ENCODE measurements at regions not wholly inside any gene's neighbourhood (a gene's known extent, or its start where the extent isn't known, plus 50 kb on each side); places are given as distances from the start of the nearest gene placed in this dataset.

GRCh38 chrX:5155301-5155700 lies 1073.4 kb downstream of the NLGN4X start:
- Histone ChIP-seq H3K27me3 (ENCODE audit: control insufficient read depth, insufficient read depth, low read length) (no peaks in the 10 kb centered on the region), H3K4me3 (ENCODE audit: low read depth, low read length) (no peak overlapping the region), H3K9me3 (ENCODE audit: control insufficient read depth in 2 of 2, low read length in 2 of 2) (no peaks in the 10 kb centered on the region), H3K4me1 (ENCODE audit: control insufficient read depth, insufficient read depth, low read length, poor library complexity, severe bottlenecking) (no peaks in the 10 kb centered on the region), H3K36me3 (ENCODE audit: control insufficient read depth, insufficient read depth, low read length) (no peaks in the 10 kb centered on the region), H3K27ac (ENCODE audit: insufficient read depth, low read length, poor library complexity, severe bottlenecking) (no peak overlapping the region)
- no peaks in the 10 kb centered on the region for H3K27me3 Mint-ChIP-seq
- no peak for ATAC-seq (ENCODE audit: low read depth in 2 of 2)
- no peaks in the 10 kb centered on the region for H3K36me3 Mint-ChIP-seq
- peaks cover 0 to 10% (median 0%) of the 10 kb centered on the region in 7 donors for H3K9me3 Mint-ChIP-seq
- no peak for DNase-seq
- H3K27ac Mint-ChIP-seq = no peak overlapping the region
- no peaks in the 10 kb centered on the region for H3K4me1 Mint-ChIP-seq
- H3K4me3 Mint-ChIP-seq = no peak overlapping the region

GRCh38 chrX:5145957-5146356 lies 1082.7 kb downstream of the NLGN4X start:
- Histone ChIP-seq H3K36me3 (ENCODE audit: control insufficient read depth, insufficient read depth, low read length) (no peaks in the 10 kb centered on the region), H3K27me3 (ENCODE audit: control insufficient read depth, insufficient read depth, low read length) (no peaks in the 10 kb centered on the region), H3K4me1 (ENCODE audit: control insufficient read depth, insufficient read depth, low read length, poor library complexity, severe bottlenecking) (no peaks in the 10 kb centered on the region), H3K4me3 (ENCODE audit: low read depth, low read length) (no peak overlapping the region), H3K9me3 (ENCODE audit: control insufficient read depth in 2 of 2, low read length in 2 of 2) (no peaks in the 10 kb centered on the region), H3K27ac (ENCODE audit: insufficient read depth, low read length, poor library complexity, severe bottlenecking) (no peak overlapping the region)
- Mint-ChIP-seq H3K27ac (no peak overlapping the region), H3K4me1 (no peaks in the 10 kb centered on the region), H3K9me3 (peaks cover 3 to 15% (median 6%) of the 10 kb centered on the region in 7 donors), H3K4me3 (no peak overlapping the region), H3K27me3 (no peaks in the 10 kb centered on the region), H3K36me3 (no peaks in the 10 kb centered on the region)
- ATAC-seq (ENCODE audit: low read depth in 2 of 2) = no peak
- no peak for DNase-seq

DNA sequence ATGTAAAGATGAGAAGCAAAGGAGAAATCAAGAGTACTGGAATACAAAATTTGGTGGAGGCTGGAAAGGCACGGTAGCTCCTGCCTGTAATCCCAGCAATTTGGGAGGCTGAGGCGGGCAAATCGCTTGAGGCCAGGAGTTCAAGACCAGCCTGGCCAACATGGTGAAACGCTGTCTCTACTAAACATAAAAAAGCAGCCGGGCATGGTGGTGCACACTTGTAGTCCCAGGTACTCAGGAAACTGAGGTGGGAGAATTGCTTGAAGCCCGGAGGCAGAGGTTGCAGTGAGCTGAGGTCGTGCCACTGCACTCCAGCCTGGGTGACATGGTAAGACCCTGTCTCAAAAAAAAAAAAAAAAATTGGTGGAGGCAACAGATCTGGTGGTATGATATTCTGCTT lies 1086.0 kb downstream of the NLGN4X start:
- DNase-seq = no peak
- H3K27ac Mint-ChIP-seq = no peak overlapping the region
- H3K27me3 ChIP-seq (ENCODE audit: control insufficient read depth, insufficient read depth, low read length) = no peaks in the 10 kb centered on the region
- H3K9me3 ChIP-seq (ENCODE audit: control insufficient read depth in 2 of 2, low read length in 2 of 2) = no peaks in the 10 kb centered on the region
- peaks cover 0 to 7% (median 4%) of the 10 kb centered on the region in 7 donors for H3K9me3 Mint-ChIP-seq
- no peak overlapping the region for H3K4me3 ChIP-seq (ENCODE audit: low read depth, low read length)
- no peaks in the 10 kb centered on the region for H3K36me3 ChIP-seq (ENCODE audit: control insufficient read depth, insufficient read depth, low read length)
- no peaks in the 10 kb centered on the region for H3K4me1 ChIP-seq (ENCODE audit: control insufficient read depth, insufficient read depth, low read length, poor library complexity, severe bottlenecking)
- no peaks in the 10 kb centered on the region for H3K36me3 Mint-ChIP-seq
- H3K27me3 Mint-ChIP-seq = no peaks in the 10 kb centered on the region
- H3K4me1 Mint-ChIP-seq = no peaks in the 10 kb centered on the region
- H3K4me3 Mint-ChIP-seq = no peak overlapping the region
- no peak for ATAC-seq (ENCODE audit: low read depth in 2 of 2)
- no peak overlapping the region for H3K27ac ChIP-seq (ENCODE audit: insufficient read depth, low read length, poor library complexity, severe bottlenecking)

DNA sequence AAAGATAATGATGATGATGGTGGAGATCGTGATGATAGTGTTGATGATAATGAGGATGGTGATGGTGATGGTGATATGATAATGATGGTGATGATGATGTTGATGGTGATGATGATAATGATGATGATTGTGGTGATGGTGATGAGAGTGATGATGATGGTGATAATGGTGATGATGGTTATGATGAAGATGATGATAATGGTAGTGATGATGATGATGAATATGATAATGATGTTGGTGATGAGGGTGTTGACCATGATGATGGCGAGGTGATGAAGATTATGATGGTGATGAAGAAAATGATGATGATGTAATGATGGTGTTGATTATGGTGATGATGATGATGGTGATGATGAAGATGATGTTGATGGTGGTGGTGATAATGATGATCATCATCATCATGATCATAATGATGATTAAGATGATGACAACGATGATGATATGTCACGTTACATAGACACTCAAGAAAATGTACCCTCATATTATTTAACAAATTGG lies 1106.4 kb downstream of the NLGN4X start:
- Mint-ChIP-seq H3K4me3 (no peak overlapping the region), H3K36me3 (no peaks in the 10 kb centered on the region), H3K9me3 (peaks cover 0 to 7% (median 2%) of the 10 kb centered on the region in 7 donors), H3K4me1 (no peaks in the 10 kb centered on the region), H3K27me3 (no peaks in the 10 kb centered on the region), H3K27ac (no peak overlapping the region)
- no peaks in the 10 kb centered on the region for H3K9me3 ChIP-seq (ENCODE audit: control insufficient read depth in 2 of 2, low read length in 2 of 2)
- no peaks in the 10 kb centered on the region for H3K4me1 ChIP-seq (ENCODE audit: control insufficient read depth, insufficient read depth, low read length, poor library complexity, severe bottlenecking)
- no peak for DNase-seq
- H3K4me3 ChIP-seq (ENCODE audit: low read depth, low read length) = no peak overlapping the region
- ATAC-seq (ENCODE audit: low read depth in 2 of 2) = no peak
- no peaks in the 10 kb centered on the region for H3K27me3 ChIP-seq (ENCODE audit: control insufficient read depth, insufficient read depth, low read length)
- H3K27ac ChIP-seq (ENCODE audit: insufficient read depth, low read length, poor library complexity, severe bottlenecking) = no peak overlapping the region
- H3K36me3 ChIP-seq (ENCODE audit: control insufficient read depth, insufficient read depth, low read length) = no peaks in the 10 kb centered on the region

DNA sequence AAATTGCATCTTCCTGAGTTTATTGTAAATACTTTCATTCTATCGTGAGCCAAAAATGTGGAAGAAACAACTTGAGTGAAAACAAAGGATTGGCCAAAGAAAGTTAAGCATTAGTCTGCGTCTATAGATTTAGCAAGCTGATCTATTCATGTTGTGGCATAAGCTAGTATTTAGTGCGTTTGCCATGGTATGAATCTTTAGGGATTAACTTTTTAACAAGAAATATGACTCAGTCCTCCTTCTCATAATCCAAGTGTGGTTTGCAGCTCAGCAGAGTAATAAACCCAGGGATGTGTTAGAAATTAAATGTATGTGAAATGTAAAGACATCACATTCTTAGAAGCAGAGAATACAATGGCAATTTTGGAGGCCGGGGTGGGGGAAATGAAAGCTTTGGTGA lies 1110.9 kb downstream of the NLGN4X start:
- Mint-ChIP-seq H3K27me3 (no peaks in the 10 kb centered on the region), H3K4me3 (no peak overlapping the region), H3K9me3 (peaks cover 0 to 21% (median 2%) of the 10 kb centered on the region in 7 donors), H3K27ac (no peak overlapping the region), H3K4me1 (no peaks in the 10 kb centered on the region), H3K36me3 (no peaks in the 10 kb centered on the region)
- ATAC-seq (ENCODE audit: low read depth in 2 of 2) (no peak), DNase-seq (no peak)
- Histone ChIP-seq H3K27ac (ENCODE audit: insufficient read depth, low read length, poor library complexity, severe bottlenecking) (no peak overlapping the region), H3K27me3 (ENCODE audit: control insufficient read depth, insufficient read depth, low read length) (no peaks in the 10 kb centered on the region), H3K4me3 (ENCODE audit: low read depth, low read length) (no peak overlapping the region), H3K9me3 (ENCODE audit: control insufficient read depth in 2 of 2, low read length in 2 of 2) (peaks cover 0 to 2% of the 10 kb centered on the region in 2 experiments), H3K4me1 (ENCODE audit: control insufficient read depth, insufficient read depth, low read length, poor library complexity, severe bottlenecking) (no peaks in the 10 kb centered on the region), H3K36me3 (ENCODE audit: control insufficient read depth, insufficient read depth, low read length) (no peaks in the 10 kb centered on the region)

DNA sequence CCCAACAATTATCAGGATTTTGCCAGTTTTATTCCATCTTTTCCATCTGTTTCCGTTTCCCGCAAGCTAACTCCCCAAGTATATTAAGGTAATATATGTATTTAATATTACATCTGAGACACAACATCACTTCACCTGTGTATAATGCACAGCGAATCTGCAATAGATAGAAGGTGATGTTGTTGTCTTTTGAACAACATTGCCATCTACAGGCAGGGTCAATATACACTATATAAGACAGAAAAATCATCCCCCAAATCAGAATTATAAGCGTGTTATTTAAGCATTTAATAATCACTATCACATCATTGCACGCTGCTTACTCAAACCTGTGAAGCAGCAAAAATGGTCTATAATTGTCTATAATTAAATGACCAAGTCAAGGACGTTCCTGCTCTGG lies 1115.5 kb downstream of the NLGN4X start:
- Mint-ChIP-seq H3K27me3 (no peaks in the 10 kb centered on the region), H3K4me3 (no peak overlapping the region), H3K9me3 (peaks cover 0 to 24% (median 2%) of the 10 kb centered on the region in 7 donors), H3K36me3 (no peaks in the 10 kb centered on the region), H3K27ac (no peak overlapping the region), H3K4me1 (no peaks in the 10 kb centered on the region)
- H3K9me3 ChIP-seq (ENCODE audit: control insufficient read depth in 2 of 2, low read length in 2 of 2) = peaks cover 0 to 2% of the 10 kb centered on the region in 2 experiments
- H3K27me3 ChIP-seq (ENCODE audit: control insufficient read depth, insufficient read depth, low read length) = no peaks in the 10 kb centered on the region
- no peaks in the 10 kb centered on the region for H3K36me3 ChIP-seq (ENCODE audit: control insufficient read depth, insufficient read depth, low read length)
- no peak overlapping the region for H3K27ac ChIP-seq (ENCODE audit: insufficient read depth, low read length, poor library complexity, severe bottlenecking)
- H3K4me1 ChIP-seq (ENCODE audit: control insufficient read depth, insufficient read depth, low read length, poor library complexity, severe bottlenecking) = no peaks in the 10 kb centered on the region
- ATAC-seq (ENCODE audit: low read depth in 2 of 2) (no peak), DNase-seq (no peak)
- no peak overlapping the region for H3K4me3 ChIP-seq (ENCODE audit: low read depth, low read length)

DNA sequence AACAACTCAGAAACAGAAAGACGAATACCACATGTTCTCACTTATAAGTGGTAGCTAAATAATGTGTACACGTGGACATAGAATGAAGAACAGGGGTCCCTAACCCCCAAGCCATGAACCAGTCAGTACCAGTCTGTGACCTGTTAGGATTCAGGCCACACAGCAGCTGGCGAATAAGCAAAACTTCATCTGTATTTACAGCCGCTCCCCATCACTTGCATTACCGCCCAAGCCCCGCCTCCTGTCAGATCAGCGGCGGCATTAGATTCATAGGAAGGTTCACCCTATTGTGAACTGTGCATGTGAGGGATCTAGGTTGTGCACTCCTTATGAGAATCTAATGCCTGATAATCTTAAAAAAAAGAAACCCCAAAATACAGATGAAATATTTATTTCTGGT lies 1128.7 kb downstream of the NLGN4X start:
- no peak for ATAC-seq (ENCODE audit: low read depth in 2 of 2)
- H3K4me1 Mint-ChIP-seq = no peaks in the 10 kb centered on the region
- Histone ChIP-seq H3K4me3 (ENCODE audit: low read depth, low read length) (no peak overlapping the region), H3K27me3 (ENCODE audit: control insufficient read depth, insufficient read depth, low read length) (no peaks in the 10 kb centered on the region), H3K27ac (ENCODE audit: insufficient read depth, low read length, poor library complexity, severe bottlenecking) (no peak overlapping the region), H3K4me1 (ENCODE audit: control insufficient read depth, insufficient read depth, low read length, poor library complexity, severe bottlenecking) (no peaks in the 10 kb centered on the region), H3K36me3 (ENCODE audit: control insufficient read depth, insufficient read depth, low read length) (no peaks in the 10 kb centered on the region), H3K9me3 (ENCODE audit: control insufficient read depth in 2 of 2, low read length in 2 of 2) (no peaks in the 10 kb centered on the region)
- H3K9me3 Mint-ChIP-seq = peaks cover 0 to 12% (median 2%) of the 10 kb centered on the region in 7 donors
- H3K36me3 Mint-ChIP-seq = no peaks in the 10 kb centered on the region
- no peak for DNase-seq
- no peak overlapping the region for H3K27ac Mint-ChIP-seq
- no peak overlapping the region for H3K4me3 Mint-ChIP-seq
- no peaks in the 10 kb centered on the region for H3K27me3 Mint-ChIP-seq

- Mint-ChIP-seq H3K4me1 (no peaks in the 10 kb centered on the region), H3K27me3 (no peaks in the 10 kb centered on the region), H3K27ac (no peak overlapping the region), H3K4me3 (no peak overlapping the region), H3K9me3 (peaks cover 0 to 7% (median 0%) of the 10 kb centered on the region in 7 donors), H3K36me3 (no peaks in the 10 kb centered on the region)
- ATAC-seq (ENCODE audit: low read depth in 2 of 2) = no peak
- Histone ChIP-seq H3K27me3 (ENCODE audit: control insufficient read depth, insufficient read depth, low read length) (no peaks in the 10 kb centered on the region), H3K4me1 (ENCODE audit: control insufficient read depth, insufficient read depth, low read length, poor library complexity, severe bottlenecking) (no peaks in the 10 kb centered on the region), H3K27ac (ENCODE audit: insufficient read depth, low read length, poor library complexity, severe bottlenecking) (no peak overlapping the region), H3K36me3 (ENCODE audit: control insufficient read depth, insufficient read depth, low read length) (no peaks in the 10 kb centered on the region), H3K9me3 (ENCODE audit: control insufficient read depth in 2 of 2, low read length in 2 of 2) (no peaks in the 10 kb centered on the region), H3K4me3 (ENCODE audit: low read depth, low read length) (no peak overlapping the region)
- DNase-seq = no peak
These were observed 1142.3 kb downstream of the NLGN4X start for GRCh38 chrX:5086388-5086787.

All from CD4-positive, CD25-positive, alpha-beta regulatory T cell (primary cell).